Gastrocnemius medialis (tissue), 4 donors: ENCODE measurements at regions not wholly inside any gene's neighbourhood (a gene's known extent, or its start where the extent isn't known, plus 50 kb on each side); places are given as distances from the start of the nearest gene placed in this dataset.

ENCODE experiments used
- ATAC-seq, 2 donors: fragments of 150-250 bp; one replicate each; pipeline ENCODE4 v1.9.1; 2016
- DNase-seq, 2 donors: peaks; one replicate each; pipeline ENCODE4 v3.0.0-alpha.2; 2019
- H3K27ac ChIP-seq, 4 donors: fragments of 200-600 bp; sonication (generic); 1 replicate in 1 of 4; 2 replicates in 3 of 4; pipeline ENCODE4 v1.5.1; 2016 to 2018; ENCODE audit warnings: mild to moderate bottlenecking in 2 of 4, moderate library complexity in 1 of 4
- H3K27me3 ChIP-seq, 3 donors: fragments of 200-600 bp; sonication (generic) in 2 of 3; 1 replicate in 1 of 3; 2 replicates in 2 of 3; pipeline versions ENCODE4 v1.5.1 to v1.6.0; 2016 to 2019; ENCODE audit warnings: mild to moderate bottlenecking in 1 of 3, moderate library complexity in 1 of 3
- H3K36me3 ChIP-seq, 2 donors: fragments of 200-600 bp; sonication (generic) in 1 of 2; one replicate each; pipeline ENCODE4 v1.5.1; 2017 to 2018
- H3K4me1 ChIP-seq, 2 donors: fragments of 200-600 bp; sonication (generic) in 1 of 2; one replicate each; pipeline ENCODE4 v1.5.1; 2016 to 2017; ENCODE audit warnings: mild to moderate bottlenecking in 2 of 2
- H3K4me3 ChIP-seq, 4 donors: fragments of 200-600 bp; sonication (generic) in 3 of 4; 1 replicate in 1 of 4; 2 replicates in 3 of 4; pipeline ENCODE4 v1.5.1; 2016 to 2019; ENCODE audit warnings: mild to moderate bottlenecking in 2 of 4
- H3K9me3 ChIP-seq, 3 donors: fragments of 200-600 bp; sonication (generic) in 2 of 3; 1 replicate in 1 of 3; 2 replicates in 2 of 3; pipeline ENCODE4 v1.5.1; 2016 to 2019
- POLR2A ChIP-seq, 2 donors: fragments of 450-650 bp; IDR thresholded peaks; one replicate each; pipeline ENCODE4 v1.6.1; 2017; ENCODE audit warnings: antibody characterized with exemption in 2 of 2, mild to moderate bottlenecking in 2 of 2, moderate library complexity in 2 of 2
- in situ Hi-C, 4 donors: fragments of 200-750 bp; cut with MboI; loops; one replicate each; pipeline versions ENCODE4 v1.15.0 to v1.8.0; 2017; ENCODE audit warnings: low sequenced_read_pairs in 4 of 4
- intact Hi-C: fragments of 100-400 bp; cut with DNase I; formaldehyde crosslinking; loops from one replicate; pipeline ENCODE4 v1.15.1; 2023; ENCODE audit warnings: low total_unique reads
- TF ChIP-seq, protein P1 (sequence below), 5 experiments: fragments of 450-650 bp in 3 of 5; fragments of 200-600 bp in 2 of 5; sonication (generic) in 2 of 5; IDR thresholded peaks in 4 of 5; conservative IDR thresholded peaks in 1 of 5; 1 replicate in 4 of 5; 2 replicates in 1 of 5; pipeline ENCODE4 v1.5.1; 2016 to 2019; ENCODE audit warnings: antibody characterized with exemption in 5 of 5, mild to moderate bottlenecking in 3 of 5, moderate library complexity in 3 of 5

DNA sequence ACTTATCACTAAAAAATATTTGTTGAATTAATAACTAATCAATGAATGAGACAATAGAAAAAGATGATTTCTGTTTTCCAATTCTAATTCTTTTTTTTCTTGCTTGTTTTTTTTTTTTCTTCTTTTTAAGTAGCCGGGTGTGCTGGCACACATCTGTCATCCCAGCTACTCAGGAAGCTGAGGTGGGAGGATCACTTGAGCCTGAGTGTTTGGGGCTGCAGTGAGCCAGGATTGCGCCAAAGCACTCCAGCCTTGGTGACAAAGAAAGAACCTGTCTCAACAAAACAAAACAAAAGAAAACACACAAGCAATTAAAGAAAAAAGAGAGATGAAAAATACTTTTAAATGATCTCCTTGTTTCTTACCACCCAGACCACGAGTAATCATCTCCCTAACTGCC, 1109.3 kb downstream of the REEP3 start:
- intact Hi-C loops, result no loop called here
- ATAC-seq (no peak), DNase-seq (no peak)
- TF ChIP-seq, protein P1, sequence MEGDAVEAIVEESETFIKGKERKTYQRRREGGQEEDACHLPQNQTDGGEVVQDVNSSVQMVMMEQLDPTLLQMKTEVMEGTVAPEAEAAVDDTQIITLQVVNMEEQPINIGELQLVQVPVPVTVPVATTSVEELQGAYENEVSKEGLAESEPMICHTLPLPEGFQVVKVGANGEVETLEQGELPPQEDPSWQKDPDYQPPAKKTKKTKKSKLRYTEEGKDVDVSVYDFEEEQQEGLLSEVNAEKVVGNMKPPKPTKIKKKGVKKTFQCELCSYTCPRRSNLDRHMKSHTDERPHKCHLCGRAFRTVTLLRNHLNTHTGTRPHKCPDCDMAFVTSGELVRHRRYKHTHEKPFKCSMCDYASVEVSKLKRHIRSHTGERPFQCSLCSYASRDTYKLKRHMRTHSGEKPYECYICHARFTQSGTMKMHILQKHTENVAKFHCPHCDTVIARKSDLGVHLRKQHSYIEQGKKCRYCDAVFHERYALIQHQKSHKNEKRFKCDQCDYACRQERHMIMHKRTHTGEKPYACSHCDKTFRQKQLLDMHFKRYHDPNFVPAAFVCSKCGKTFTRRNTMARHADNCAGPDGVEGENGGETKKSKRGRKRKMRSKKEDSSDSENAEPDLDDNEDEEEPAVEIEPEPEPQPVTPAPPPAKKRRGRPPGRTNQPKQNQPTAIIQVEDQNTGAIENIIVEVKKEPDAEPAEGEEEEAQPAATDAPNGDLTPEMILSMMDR (IDR thresholded peaks at IDR 0.05 in 4 of 5, conservative IDR thresholded peaks at IDR 0.05 in 1 of 5), result no peak
- no peak for TF ChIP-seq POLR2A (IDR thresholded peaks at IDR 0.05)
- no peak overlapping the region for H3K4me3 ChIP-seq
- H3K36me3 ChIP-seq, result no peaks in the 10 kb centered on the region
- in situ Hi-C loops, result no loop called here
- no peaks in the 10 kb centered on the region for H3K4me1 ChIP-seq
- H3K27me3 ChIP-seq, result no peaks in the 10 kb centered on the region
- no peaks in the 10 kb centered on the region for H3K9me3 ChIP-seq
- no peak overlapping the region for H3K27ac ChIP-seq

DNA sequence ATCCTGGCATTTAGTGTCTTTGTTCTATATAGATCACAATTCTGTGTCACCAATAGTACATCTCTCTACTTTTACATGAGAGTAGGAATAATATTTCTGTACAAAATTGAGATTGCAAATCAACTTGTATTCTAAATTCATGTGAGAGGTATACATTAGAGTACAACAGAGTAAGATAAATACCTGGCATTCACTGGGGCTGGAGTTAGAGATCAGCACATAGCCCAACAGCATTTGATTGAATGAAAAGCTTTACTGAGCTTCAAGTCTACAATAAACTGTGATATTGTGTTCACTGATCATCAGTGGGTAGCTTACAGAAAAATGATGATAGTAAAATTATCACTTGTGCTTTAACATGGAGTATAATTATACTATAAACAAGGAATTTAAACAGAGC, 1114.7 kb downstream of the REEP3 start:
- intact Hi-C loops, result no loop called here

DNA sequence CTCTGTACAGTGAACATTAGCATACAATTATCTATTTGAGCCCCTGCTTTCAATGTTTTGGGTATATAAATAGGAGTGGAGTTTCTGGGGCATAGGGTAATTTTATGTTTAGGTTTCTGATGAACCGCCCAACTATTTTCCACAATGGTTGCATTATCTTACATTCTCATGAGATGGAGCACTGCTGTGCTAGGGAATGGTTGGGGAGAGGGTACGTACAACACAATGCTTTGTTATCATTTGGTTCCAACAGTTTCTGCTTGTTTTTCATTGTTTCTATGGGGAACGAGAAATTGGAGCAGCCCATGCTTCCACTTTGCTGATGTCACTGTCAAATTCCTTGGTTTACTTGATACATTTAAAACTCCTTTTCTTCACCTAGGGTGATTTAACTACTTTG, 1115.3 kb downstream of the REEP3 start:
- intact Hi-C loops (no loop called here), in situ Hi-C loops (no loop called here)
- DNase-seq, result no peak
- H3K9me3 ChIP-seq, result no peaks in the 10 kb centered on the region
- TF ChIP-seq POLR2A (IDR thresholded peaks at IDR 0.05), result no peak
- TF ChIP-seq, protein P1 (IDR thresholded peaks at IDR 0.05 in 4 of 5, conservative IDR thresholded peaks at IDR 0.05 in 1 of 5), result no peak
- no peaks in the 10 kb centered on the region for H3K27me3 ChIP-seq
- no peak overlapping the region for H3K27ac ChIP-seq
- no peaks in the 10 kb centered on the region for H3K4me1 ChIP-seq
- no peak for ATAC-seq
- no peak overlapping the region for H3K4me3 ChIP-seq
- H3K36me3 ChIP-seq, result no peaks in the 10 kb centered on the region

More for the DNA sequence above, 1114.7 kb downstream of the REEP3 start:
- H3K27me3 ChIP-seq, result no peaks in the 10 kb centered on the region
- H3K4me3 ChIP-seq, result no peak overlapping the region
- no peaks in the 10 kb centered on the region for H3K36me3 ChIP-seq
- H3K27ac ChIP-seq, result no peak overlapping the region
- no peak for TF ChIP-seq POLR2A (IDR thresholded peaks at IDR 0.05)
- TF ChIP-seq, protein P1 (IDR thresholded peaks at IDR 0.05 in 4 of 5, conservative IDR thresholded peaks at IDR 0.05 in 1 of 5), result no peak
- in situ Hi-C loops, result no loop called here
- no peaks in the 10 kb centered on the region for H3K4me1 ChIP-seq
- H3K9me3 ChIP-seq, result no peaks in the 10 kb centered on the region
- DNase-seq, result no peak
- no peak for ATAC-seq

DNA sequence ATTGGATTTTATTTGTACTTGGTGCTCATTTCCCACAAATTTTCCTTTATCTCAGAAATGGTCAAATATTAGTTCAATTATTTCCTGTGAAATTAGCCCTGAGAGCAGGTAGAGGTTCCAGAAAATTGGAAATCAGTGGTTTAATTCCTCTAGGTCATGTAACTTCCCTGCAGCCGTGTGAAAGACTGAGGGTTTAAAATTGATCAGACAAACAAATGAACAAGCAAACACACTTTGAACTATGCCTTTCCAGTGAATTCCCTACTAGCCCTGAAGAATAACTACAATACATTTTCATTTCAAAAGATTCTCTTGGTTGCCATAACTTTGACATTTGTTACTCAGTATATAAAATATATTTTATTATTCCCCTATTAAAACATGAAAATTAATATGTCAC, 1116.7 kb downstream of the REEP3 start:
- no peaks in the 10 kb centered on the region for H3K9me3 ChIP-seq
- H3K4me3 ChIP-seq, result no peak overlapping the region
- H3K27ac ChIP-seq, result no peak overlapping the region
- H3K27me3 ChIP-seq, result no peaks in the 10 kb centered on the region
- in situ Hi-C loops, result no loop called here
- no peak for ATAC-seq
- intact Hi-C loops, result no loop called here
- H3K4me1 ChIP-seq, result no peaks in the 10 kb centered on the region
- TF ChIP-seq, protein P1 (IDR thresholded peaks at IDR 0.05 in 4 of 5, conservative IDR thresholded peaks at IDR 0.05 in 1 of 5), result no peak
- no peak for TF ChIP-seq POLR2A (IDR thresholded peaks at IDR 0.05)
- DNase-seq, result no peak
- H3K36me3 ChIP-seq, result no peaks in the 10 kb centered on the region

DNA sequence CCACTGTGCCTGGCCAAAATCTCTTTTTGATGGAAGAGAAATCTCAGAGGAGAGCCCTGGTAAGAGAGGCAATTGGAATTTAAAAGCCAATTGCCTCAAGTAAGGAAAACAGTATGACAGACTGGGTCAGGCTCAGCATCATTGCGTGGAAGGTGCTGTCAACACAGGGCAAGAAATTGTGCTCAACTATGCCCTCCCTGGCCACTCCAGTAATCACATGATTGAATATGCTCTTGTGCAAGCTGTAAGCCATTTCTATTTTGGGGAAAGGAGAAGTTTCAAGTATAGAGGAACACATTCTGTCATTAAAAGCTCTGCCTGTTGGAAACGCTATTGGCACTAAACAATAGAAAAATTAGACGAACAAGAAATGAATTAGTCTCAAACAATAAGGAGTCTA, 1127.7 kb downstream of the REEP3 start:
- no peaks in the 10 kb centered on the region for H3K9me3 ChIP-seq
- H3K4me3 ChIP-seq, result no peak overlapping the region
- intact Hi-C loops (no loop called here), in situ Hi-C loops (no loop called here)
- DNase-seq (no peak), ATAC-seq (no peak)
- no peaks in the 10 kb centered on the region for H3K27me3 ChIP-seq
- no peaks in the 10 kb centered on the region for H3K36me3 ChIP-seq
- no peak for TF ChIP-seq POLR2A (IDR thresholded peaks at IDR 0.05)
- TF ChIP-seq, protein P1 (IDR thresholded peaks at IDR 0.05 in 4 of 5, conservative IDR thresholded peaks at IDR 0.05 in 1 of 5), result no peak
- H3K27ac ChIP-seq, result no peak overlapping the region
- H3K4me1 ChIP-seq, result no peaks in the 10 kb centered on the region
